Tibial artery (tissue), 4 donors: ENCODE measurements at regions not wholly inside any gene's neighbourhood (a gene's known extent, or its start where the extent isn't known, plus 50 kb on each side); places are given as distances from the start of the nearest gene placed in this dataset.

ENCODE experiments used
- DNase-seq, 2 donors: peaks; one replicate each; pipeline ENCODE4 v3.0.0-alpha.2; 2019
- H3K27ac ChIP-seq, 2 donors: fragments of 200-600 bp; sonication (generic) in 1 of 2; 1 replicate in 1 of 2; 2 replicates in 1 of 2; pipeline ENCODE4 v1.5.1; 2018 to 2019; ENCODE audit warnings: mild to moderate bottlenecking in 1 of 2
- H3K27me3 ChIP-seq, 2 donors: fragments of 200-600 bp; sonication (generic) in 1 of 2; one replicate each; pipeline versions ENCODE4 v1.5.1 to v1.6.0; 2016 to 2019
- H3K36me3 ChIP-seq, 3 donors: fragments of 200-600 bp; sonication (generic) in 2 of 3; one replicate each; pipeline ENCODE4 v1.5.1; 2016 to 2019; ENCODE audit warnings: mild to moderate bottlenecking in 2 of 3
- H3K4me1 ChIP-seq, 4 donors: fragments of 200-600 bp; sonication (generic) in 2 of 4; 1 replicate in 3 of 4; 2 replicates in 1 of 4; pipeline ENCODE4 v1.5.1; 2016 to 2019
- H3K4me3 ChIP-seq, 2 donors: fragments of 200-600 bp; sonication (generic) in 1 of 2; 1 replicate in 1 of 2; 2 replicates in 1 of 2; pipeline ENCODE4 v1.5.1; 2018 to 2019; ENCODE audit warnings: mild to moderate bottlenecking in 2 of 2
- H3K9me3 ChIP-seq, 3 donors: fragments of 200-600 bp; sonication (generic) in 1 of 3; one replicate each; pipeline ENCODE4 v1.5.1; 2016 to 2019
- CTCF ChIP-seq, 2 experiments: fragments of 200-600 bp in 1 of 2; fragments of 450-650 bp in 1 of 2; IDR thresholded peaks; one replicate each; pipeline ENCODE4 v1.5.1; 2017 to 2019; ENCODE audit warnings: antibody characterized with exemption in 2 of 2, mild to moderate bottlenecking in 1 of 2, moderate library complexity in 1 of 2
- intact Hi-C: fragments of 100-400 bp; cut with DNase I; formaldehyde crosslinking; loops from one replicate; pipeline ENCODE4 v1.15.0; 2023; ENCODE audit warnings: low total_unique reads

DNA sequence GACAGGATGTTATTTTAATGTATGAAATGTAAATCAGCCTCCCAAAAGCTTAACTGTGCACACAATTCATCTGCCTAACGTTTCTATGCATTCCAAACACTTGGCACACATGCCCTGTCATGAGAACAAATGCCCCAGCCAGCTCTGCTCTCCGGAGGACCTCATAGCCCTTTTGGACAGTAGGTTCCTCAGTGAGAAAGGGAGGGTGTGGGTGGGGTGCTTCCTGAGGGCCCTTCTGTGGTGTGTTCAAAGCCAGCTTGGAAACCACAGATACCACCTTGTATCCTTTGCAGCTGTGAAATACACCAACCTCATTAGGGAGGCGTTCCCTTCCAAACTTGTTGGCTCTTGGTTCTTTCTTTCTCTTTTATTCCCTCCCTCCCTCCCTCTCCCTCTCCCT lies 102.2 kb upstream of the ASB18 start:
- Histone ChIP-seq H3K9me3 (no peaks in the 10 kb centered on the region), H3K4me1 (no peaks in the 10 kb centered on the region), H3K27me3 (peaks cover 0 to 24% of the 10 kb centered on the region in 2 donors), H3K27ac (no peak overlapping the region), H3K4me3 (no peak overlapping the region), H3K36me3 (no peaks in the 10 kb centered on the region)
- intact Hi-C loops, result no loop called here
- no peak for DNase-seq
- no peak for TF ChIP-seq CTCF (IDR thresholded peaks at IDR 0.05)

- no peak for TF ChIP-seq CTCF (IDR thresholded peaks at IDR 0.05)
- Histone ChIP-seq H3K36me3 (no peaks in the 10 kb centered on the region), H3K27ac (no peak overlapping the region), H3K9me3 (no peaks in the 10 kb centered on the region), H3K27me3 (peaks cover 0 to 28% of the 10 kb centered on the region in 2 donors), H3K4me3 (no peak overlapping the region), H3K4me1 (no peaks in the 10 kb centered on the region)
- DNase-seq, result no peak
- intact Hi-C loops, result no loop called here
These were observed 103.5 kb upstream of the ASB18 start for GRCh38 chr2:236367506-236368289.

DNA sequence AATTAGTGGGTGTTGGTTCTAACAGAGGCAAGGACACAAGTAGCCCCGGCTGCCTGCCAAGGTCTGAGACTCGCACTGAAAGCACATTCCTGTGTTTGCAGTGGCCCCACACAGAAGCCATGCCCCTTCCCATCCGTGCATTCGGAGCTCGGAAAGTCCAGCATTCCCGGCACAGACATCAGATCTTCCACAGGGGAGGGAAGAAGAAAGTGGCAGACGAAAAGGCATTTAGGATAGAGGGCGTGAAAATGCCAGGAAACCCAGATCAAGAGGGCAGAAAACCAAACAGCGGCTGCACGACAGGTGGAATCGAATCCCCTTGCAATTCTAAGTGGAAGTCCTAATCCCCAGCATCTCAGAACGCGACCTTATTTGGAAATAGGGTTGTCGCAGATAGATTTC lies 105.5 kb upstream of the ASB18 start:
- Histone ChIP-seq H3K27me3 (peaks cover 0 to 41% of the 10 kb centered on the region in 2 donors), H3K4me3 (no peak overlapping the region), H3K27ac (no peak overlapping the region), H3K36me3 (no peaks in the 10 kb centered on the region), H3K4me1 (no peaks in the 10 kb centered on the region), H3K9me3 (no peaks in the 10 kb centered on the region)
- no peak for TF ChIP-seq CTCF (IDR thresholded peaks at IDR 0.05)
- no peak for DNase-seq
- intact Hi-C loops, result no loop called here

DNA sequence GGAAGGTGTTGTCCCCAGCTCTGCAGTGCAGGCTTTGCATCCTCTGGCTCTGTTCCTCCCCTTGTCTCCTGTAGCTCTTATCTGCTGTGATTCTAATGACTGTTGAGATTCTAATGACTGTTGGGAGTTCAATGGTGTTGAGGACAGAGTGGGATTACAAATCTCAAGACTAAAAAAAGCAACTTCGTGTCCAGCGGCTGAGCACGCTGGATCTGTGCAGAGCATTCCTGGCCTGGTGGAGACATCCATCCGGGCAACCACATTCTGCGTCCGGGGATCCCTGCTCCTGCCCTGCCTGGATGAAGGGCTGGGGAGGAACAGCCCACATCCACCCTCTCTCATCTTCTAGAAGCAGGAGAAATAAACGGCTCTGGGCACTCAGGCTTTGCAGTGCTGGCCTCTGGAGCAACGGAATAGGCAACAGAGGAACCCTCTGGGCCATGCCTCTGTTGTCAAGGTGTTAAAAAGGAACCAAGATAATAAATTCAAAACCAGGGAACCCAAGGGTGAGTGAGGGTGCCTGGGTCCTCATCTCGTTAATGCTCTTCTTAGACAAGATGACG lies 106.7 kb upstream of the ASB18 start:
- Histone ChIP-seq H3K36me3 (no peaks in the 10 kb centered on the region), H3K4me3 (no peak overlapping the region), H3K9me3 (no peaks in the 10 kb centered on the region), H3K27me3 (peaks cover 0 to 41% of the 10 kb centered on the region in 2 donors), H3K27ac (no peak overlapping the region), H3K4me1 (no peaks in the 10 kb centered on the region)
- no peak for DNase-seq
- no peak for TF ChIP-seq CTCF (IDR thresholded peaks at IDR 0.05)
- intact Hi-C loops, result no loop called here

- H3K27me3 ChIP-seq, result peaks cover 0 to 27% of the 10 kb centered on the region in 2 donors
- no peak overlapping the region for H3K27ac ChIP-seq
- H3K36me3 ChIP-seq, result no peaks in the 10 kb centered on the region
- H3K4me1 ChIP-seq, result no peaks in the 10 kb centered on the region
- DNase-seq, result no peak
- H3K9me3 ChIP-seq, result peaks cover 0 to 5% (median 0%) of the 10 kb centered on the region in 3 donors
- intact Hi-C loops, result no loop called here
- TF ChIP-seq CTCF (IDR thresholded peaks at IDR 0.05), result no peak
- no peak overlapping the region for H3K4me3 ChIP-seq
These were observed 111.8 kb upstream of the ASB18 start for GRCh38 chr2:236375973-236376476.
